IMR-90 (cell line): ENCODE measurements at regions not wholly inside any gene's neighbourhood (a gene's known extent, or its start where the extent isn't known, plus 50 kb on each side); places are given as distances from the start of the nearest gene placed in this dataset.

Source experiments
- CEBPB ChIP-seq: IDR thresholded peaks from 2 replicates; pipeline ENCODE4 v1.6.1; 2012; ENCODE audit warnings: low read depth, low read length, improper control_type of control experiment
- FOS ChIP-seq: fragments of 150-350 bp; IDR thresholded peaks from 2 replicates; pipeline ENCODE4 v1.6.1; 2016; ENCODE audit warnings: low read depth, low read length
- MXI1 ChIP-seq: IDR thresholded peaks from 2 replicates; pipeline ENCODE4 v1.6.1; 2012; ENCODE audit warnings: low read depth, mild to moderate bottlenecking, low read length, moderate library complexity, borderline replicate concordance
- NFE2L2 ChIP-seq: fragments of 150-350 bp; IDR thresholded peaks from 2 replicates; pipeline ENCODE4 v1.6.1; 2016; ENCODE audit warnings: low read depth, mild to moderate bottlenecking, low read length
- POLR2A ChIP-seq: IDR thresholded peaks from 2 replicates; pipeline ENCODE4 v1.6.1; 2012; ENCODE audit warnings: mild to moderate bottlenecking, low read depth, low read length
- RAD21 ChIP-seq: IDR thresholded peaks from 2 replicates; pipeline ENCODE4 v1.6.1; 2012; ENCODE audit warnings: low read length, improper control_type of control experiment
- SMC3 ChIP-seq: fragments of 150-350 bp; IDR thresholded peaks from 2 replicates; pipeline ENCODE4 v1.6.1; 2016; ENCODE audit warnings: low read depth, mild to moderate bottlenecking, antibody characterized with exemption, low read length, moderate library complexity
- TF ChIP-seq, protein P1 (sequence below): conservative IDR thresholded peaks from 2 replicates; pipeline ENCODE4 v1.5.1; 2012; ENCODE audit warnings: mild to moderate bottlenecking, low read depth, low read length, improper control_type of control experiment

DNA sequence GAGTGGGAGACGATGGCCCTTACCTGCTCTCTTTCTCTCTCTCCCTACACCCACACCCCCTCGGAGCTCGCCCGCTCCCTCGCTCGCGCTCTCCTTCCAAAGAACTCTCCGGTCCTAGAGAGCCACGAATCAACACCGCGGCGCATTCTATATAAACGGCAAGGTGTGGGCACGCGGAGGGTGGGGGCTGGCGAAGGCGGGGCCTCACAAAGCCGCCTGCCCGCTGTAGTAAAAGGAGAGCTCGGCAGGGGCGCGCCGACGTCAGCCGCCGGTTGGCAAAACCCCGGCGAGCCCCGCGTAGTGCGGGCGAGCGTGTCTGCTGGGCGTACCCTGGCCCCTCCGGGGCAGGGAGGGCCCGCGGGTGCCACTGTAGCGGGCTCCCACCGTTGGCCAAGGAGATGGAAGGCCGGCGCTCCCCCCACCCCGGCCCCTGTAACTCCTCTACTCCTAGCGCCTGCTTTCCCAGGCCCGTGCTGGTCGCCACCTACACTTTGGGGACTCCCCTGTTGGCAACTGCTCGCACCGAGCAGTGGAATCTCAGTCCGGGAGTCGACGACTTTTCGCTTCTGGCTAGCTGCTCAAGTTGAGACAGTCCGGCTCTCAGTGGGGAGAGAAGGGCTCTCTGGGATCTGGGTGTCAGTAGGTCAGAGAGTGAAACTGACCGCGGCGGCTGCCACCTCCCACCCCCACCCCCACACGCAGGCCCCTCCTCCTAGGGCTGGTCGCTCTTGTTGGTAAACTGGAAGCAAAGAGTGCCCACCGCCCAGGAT, 325.5 kb upstream of the F9 start:
- TF ChIP-seq, protein P1, sequence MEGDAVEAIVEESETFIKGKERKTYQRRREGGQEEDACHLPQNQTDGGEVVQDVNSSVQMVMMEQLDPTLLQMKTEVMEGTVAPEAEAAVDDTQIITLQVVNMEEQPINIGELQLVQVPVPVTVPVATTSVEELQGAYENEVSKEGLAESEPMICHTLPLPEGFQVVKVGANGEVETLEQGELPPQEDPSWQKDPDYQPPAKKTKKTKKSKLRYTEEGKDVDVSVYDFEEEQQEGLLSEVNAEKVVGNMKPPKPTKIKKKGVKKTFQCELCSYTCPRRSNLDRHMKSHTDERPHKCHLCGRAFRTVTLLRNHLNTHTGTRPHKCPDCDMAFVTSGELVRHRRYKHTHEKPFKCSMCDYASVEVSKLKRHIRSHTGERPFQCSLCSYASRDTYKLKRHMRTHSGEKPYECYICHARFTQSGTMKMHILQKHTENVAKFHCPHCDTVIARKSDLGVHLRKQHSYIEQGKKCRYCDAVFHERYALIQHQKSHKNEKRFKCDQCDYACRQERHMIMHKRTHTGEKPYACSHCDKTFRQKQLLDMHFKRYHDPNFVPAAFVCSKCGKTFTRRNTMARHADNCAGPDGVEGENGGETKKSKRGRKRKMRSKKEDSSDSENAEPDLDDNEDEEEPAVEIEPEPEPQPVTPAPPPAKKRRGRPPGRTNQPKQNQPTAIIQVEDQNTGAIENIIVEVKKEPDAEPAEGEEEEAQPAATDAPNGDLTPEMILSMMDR: no peak
- TF ChIP-seq POLR2A (no peak), RAD21 (no peak), SMC3 (no peak), MXI1 (no peak), CEBPB (no peak), NFE2L2 (no peak), FOS (no peak)
